Immature natural killer cell (primary cell): ENCODE measurements at regions not wholly inside any gene's neighbourhood (a gene's known extent, or its start where the extent isn't known, plus 50 kb on each side); places are given as distances from the start of the nearest gene placed in this dataset.

Source experiments
- DNase-seq, 3 donors: peaks; one replicate each; pipeline ENCODE4 v3.0.0; 2022; ENCODE audit warnings: mixed read lengths in 1 of 3
- H3K27ac Mint-ChIP-seq, 6 donors: one replicate each; pipeline ENCODE4 v1.8.0; 2020; ENCODE audit warnings: mixed read lengths in 6 of 6, mild to moderate bottlenecking in 5 of 6, inconsistent platforms in 4 of 6, moderate library complexity in 3 of 6
- H3K27me3 Mint-ChIP-seq, 3 donors: one replicate each; pipeline ENCODE4 v1.8.0; 2020 to 2021; ENCODE audit warnings: low read depth in 3 of 3, mild to moderate bottlenecking in 3 of 3, mixed read lengths in 3 of 3, moderate library complexity in 3 of 3, inconsistent platforms in 1 of 3
- H3K36me3 Mint-ChIP-seq, 3 donors: one replicate each; pipeline ENCODE4 v1.8.0; 2020; ENCODE audit warnings: mixed read lengths in 3 of 3, inconsistent platforms in 2 of 3, mild to moderate bottlenecking in 2 of 3
- H3K4me1 Mint-ChIP-seq, 2 donors: one replicate each; pipeline ENCODE4 v1.8.0; 2020; ENCODE audit warnings: inconsistent platforms in 2 of 2, mild to moderate bottlenecking in 2 of 2, mixed read lengths in 2 of 2, moderate library complexity in 1 of 2
- H3K4me3 Mint-ChIP-seq, 5 donors: one replicate each; pipeline ENCODE4 v1.8.0; 2020; ENCODE audit warnings: mild to moderate bottlenecking in 5 of 5, mixed read lengths in 5 of 5, inconsistent platforms in 3 of 5, moderate library complexity in 3 of 5
- H3K9me3 Mint-ChIP-seq, 6 donors: one replicate each; pipeline ENCODE4 v1.8.0; 2020; ENCODE audit warnings: mild to moderate bottlenecking in 6 of 6, mixed read lengths in 6 of 6, inconsistent platforms in 4 of 6, moderate library complexity in 3 of 6

DNA sequence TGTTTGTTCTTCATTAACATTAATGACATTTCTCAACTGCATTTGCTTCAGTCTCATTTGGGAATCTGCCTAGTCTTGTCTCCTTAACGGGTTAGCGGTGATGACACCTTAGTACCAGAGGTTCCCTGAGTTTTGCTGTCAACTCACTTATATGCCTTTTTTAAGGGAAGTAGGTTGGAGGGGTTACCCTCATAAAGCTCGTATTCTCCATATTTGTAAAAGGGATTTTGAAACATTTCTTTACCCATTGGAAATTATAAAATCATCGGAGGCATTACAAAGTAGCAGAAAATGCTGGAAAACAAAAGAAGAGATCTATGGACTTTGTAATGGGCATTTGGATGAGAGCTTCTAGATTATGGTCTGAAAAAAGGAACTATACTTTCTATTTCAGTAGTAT, 88.7 kb upstream of the PRDM1 start:
- peaks cover 26 to 31% of the 10 kb centered on the region in 2 donors for H3K4me1 Mint-ChIP-seq
- no peak for DNase-seq
- H3K9me3 Mint-ChIP-seq: no peaks in the 10 kb centered on the region
- H3K27ac Mint-ChIP-seq: no peak overlapping the region
- peaks cover 28 to 47% (median 43%) of the 10 kb centered on the region in 3 donors for H3K27me3 Mint-ChIP-seq
- no peaks in the 10 kb centered on the region for H3K36me3 Mint-ChIP-seq
- H3K4me3 Mint-ChIP-seq: no peak overlapping the region

DNA sequence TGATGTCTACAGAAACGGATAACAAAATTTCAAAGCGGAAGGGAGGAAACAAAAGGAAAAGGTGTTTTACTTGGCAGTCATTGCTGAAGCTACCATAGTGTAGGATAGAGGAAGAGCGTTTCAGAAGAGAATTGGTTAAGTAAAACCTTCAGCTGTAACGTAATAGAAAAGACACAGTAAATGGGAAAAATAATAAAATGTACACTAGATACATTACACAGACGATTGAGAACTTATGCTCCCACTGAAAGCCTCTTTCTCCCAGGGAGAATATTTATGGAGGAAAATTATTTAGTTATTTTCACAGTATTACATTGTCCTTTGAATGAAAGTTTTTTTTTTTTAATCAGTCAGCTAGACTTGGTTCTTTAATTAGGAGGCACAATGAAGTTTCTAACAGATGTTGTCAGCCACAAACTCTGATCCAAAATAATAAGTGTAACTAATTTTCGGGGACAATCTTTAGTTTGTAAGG, 90.7 kb upstream of the PRDM1 start:
- Mint-ChIP-seq H3K36me3 (no peaks in the 10 kb centered on the region), H3K27me3 (peaks cover 37 to 51% (median 49%) of the 10 kb centered on the region in 3 donors), H3K4me1 (peaks cover 30 to 41% of the 10 kb centered on the region in 2 donors), H3K27ac (peak overlapping the region in 2 of 6 donors; percentile 8 to 61), H3K9me3 (no peaks in the 10 kb centered on the region), H3K4me3 (peak overlapping the region; percentile 88 to 98 (median 97))
- DNase-seq: no peak

DNA sequence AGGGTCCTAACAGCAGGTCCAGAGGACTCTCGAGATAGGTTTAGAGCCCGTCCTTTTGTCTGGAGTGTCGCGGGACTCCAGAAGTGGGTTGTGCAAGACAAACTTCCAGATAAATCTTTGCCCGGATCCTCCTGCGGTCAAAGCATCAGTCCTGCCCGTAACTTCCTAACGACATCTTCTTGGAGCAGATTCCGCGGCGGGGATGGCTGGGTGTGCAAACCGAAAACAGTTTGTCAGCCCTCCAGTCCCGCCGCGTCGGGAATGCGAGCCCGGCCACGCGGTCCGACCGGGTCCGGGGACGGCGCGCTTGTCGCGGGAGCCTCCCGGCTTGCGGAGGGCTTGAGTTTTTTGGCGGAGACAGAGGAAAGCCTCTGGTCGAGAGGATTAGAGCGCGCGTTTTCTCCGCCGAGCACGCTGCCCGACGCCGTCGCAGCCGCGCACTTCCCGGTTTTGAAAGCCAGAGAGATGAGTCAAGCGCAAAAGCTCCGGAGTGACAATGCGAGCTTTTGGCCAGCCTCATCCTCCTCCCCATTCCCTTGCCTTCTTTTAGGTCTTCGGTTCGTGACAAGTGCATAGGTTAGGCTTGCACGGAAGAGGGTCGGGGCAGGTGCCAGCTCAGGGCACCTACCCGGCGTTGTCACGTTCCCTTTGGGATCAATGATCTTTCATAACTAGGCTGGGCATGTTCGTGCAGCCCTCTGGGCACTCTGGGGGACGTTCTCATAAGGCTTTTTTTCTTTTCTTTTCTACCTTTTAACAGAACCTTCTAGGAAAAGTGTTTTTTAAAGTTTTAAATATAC, 91.3 kb upstream of the PRDM1 start:
- no peaks in the 10 kb centered on the region for H3K36me3 Mint-ChIP-seq
- peak; percentile 43 to 48 (median 46) for DNase-seq
- peak overlapping the region in 4 of 6 donors; percentile 8 to 71 (median 41) for H3K27ac Mint-ChIP-seq
- H3K4me3 Mint-ChIP-seq: peak overlapping the region; percentile 88 to 98 (median 97)
- peaks cover 34 to 56% (median 47%) of the 10 kb centered on the region in 3 donors for H3K27me3 Mint-ChIP-seq
- no peaks in the 10 kb centered on the region for H3K9me3 Mint-ChIP-seq
- H3K4me1 Mint-ChIP-seq: peaks cover 30 to 41% of the 10 kb centered on the region in 2 donors

DNA sequence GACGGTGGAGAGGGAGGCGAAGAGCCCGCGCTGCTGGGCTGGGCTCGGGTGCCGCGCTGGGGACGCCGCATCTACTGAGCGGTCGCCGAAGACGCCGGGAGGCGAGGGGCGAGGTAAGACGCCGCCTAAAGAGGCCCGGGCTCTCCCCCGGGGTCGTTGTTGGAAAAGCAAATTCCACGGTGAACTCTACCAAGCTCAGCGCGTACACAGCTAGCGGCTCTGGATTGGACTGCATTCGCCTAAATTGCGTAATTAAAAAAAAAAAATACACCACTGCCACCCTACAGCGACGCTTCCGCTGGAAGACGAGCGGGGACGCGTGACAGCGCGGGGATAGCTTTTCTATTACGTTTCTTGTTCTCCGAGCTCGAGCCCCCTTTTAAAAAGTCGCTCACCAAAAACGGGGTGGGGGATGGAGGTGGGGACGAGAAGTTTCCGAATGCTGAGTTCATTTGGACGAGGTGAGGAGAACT, 92.0 kb upstream of the PRDM1 start:
- Mint-ChIP-seq H3K27me3 (peaks cover 31 to 54% (median 47%) of the 10 kb centered on the region in 3 donors), H3K4me1 (peaks cover 30 to 41% of the 10 kb centered on the region in 2 donors), H3K9me3 (no peaks in the 10 kb centered on the region), H3K36me3 (no peaks in the 10 kb centered on the region), H3K4me3 (peak overlapping the region; percentile 88 to 98 (median 97)), H3K27ac (peak overlapping the region in 3 of 6 donors; percentile 8 to 71 (median 65))
- peak in 2 of 3 donors; percentile 56 to 65 for DNase-seq

DNA sequence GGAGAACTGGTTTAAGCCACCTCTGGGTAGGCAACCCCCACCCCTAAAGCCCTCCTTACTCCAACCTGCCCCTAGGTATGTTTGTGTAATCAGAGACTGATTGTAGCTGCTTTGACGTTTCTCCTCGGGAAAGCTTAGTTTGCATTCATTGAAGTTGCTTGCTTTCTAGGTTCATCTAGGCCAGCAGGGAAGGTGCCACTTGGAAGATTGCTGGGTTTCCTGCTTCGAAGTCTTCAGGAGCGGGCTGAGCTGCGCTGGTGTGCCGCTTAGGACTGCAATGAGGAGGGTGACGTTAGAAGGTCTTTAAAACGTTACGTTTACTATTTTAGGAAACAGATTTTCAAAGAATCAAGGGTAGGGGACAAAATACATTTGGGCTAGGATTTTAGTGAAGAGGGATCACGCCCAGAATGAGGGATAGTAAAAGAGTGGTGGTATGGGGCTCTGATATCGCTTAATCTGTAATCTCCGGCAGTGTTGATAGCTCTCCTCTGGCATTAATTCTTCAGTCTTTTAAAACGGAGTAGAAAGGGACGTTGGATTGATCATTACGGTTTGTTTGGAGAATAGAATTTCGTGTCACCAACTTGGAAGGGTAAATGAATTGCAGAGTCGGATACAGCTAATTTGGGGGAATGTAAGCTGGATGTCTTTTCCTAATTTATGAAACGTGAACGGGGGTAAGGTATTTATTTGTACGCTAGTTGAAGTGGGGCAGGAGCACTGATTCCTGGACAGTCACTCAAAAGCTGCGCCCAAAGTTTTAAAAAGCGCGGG, 92.6 kb upstream of the PRDM1 start:
- peaks cover 30 to 41% of the 10 kb centered on the region in 2 donors for H3K4me1 Mint-ChIP-seq
- peak overlapping the region; percentile 88 to 98 (median 97) for H3K4me3 Mint-ChIP-seq
- H3K9me3 Mint-ChIP-seq: no peaks in the 10 kb centered on the region
- H3K27me3 Mint-ChIP-seq: peaks cover 31 to 54% (median 46%) of the 10 kb centered on the region in 3 donors
- no peaks in the 10 kb centered on the region for H3K36me3 Mint-ChIP-seq
- H3K27ac Mint-ChIP-seq: peak overlapping the region in 3 of 6 donors; percentile 8 to 65 (median 12)
- DNase-seq: no peak

DNA sequence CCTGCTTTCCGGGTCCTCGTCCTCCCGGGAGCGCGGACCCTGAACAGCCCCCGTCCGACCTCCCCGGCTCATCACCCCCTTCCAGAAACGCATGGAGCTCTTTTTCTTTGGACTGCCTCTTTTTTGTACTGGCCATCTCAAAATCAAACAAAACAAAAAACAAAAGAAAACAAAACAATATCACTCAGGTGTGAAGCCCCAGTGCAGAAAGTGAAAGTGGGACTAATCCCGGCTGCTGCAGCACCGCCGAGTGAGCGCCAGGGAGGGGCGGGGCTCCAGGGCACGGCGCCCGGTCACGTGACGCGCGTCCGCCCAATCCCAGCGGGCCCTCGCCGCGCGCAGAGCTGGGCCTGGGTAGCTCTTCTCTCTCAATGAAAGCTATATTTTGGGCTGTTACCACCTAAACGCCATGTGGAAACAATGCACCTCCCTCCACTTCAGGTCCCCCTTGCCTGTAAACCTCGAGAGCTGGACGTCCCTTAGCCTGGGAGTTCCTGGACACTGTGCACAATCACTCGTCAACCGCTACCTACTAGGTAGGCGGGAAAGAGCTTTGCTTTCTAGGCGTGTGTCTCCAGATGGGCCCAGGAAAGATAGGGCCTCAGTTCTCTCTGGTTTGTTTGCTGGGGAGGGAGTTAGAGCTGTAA, 93.7 kb upstream of the PRDM1 start:
- Mint-ChIP-seq H3K9me3 (no peaks in the 10 kb centered on the region), H3K27ac (peak overlapping the region; percentile 78 to 94 (median 87)), H3K4me1 (peaks cover 30 to 41% of the 10 kb centered on the region in 2 donors), H3K27me3 (peaks cover 31 to 55% (median 40%) of the 10 kb centered on the region in 3 donors), H3K4me3 (peak overlapping the region; percentile 88 to 98 (median 97)), H3K36me3 (no peaks in the 10 kb centered on the region)
- peak; percentile 84 to 89 (median 87) for DNase-seq

DNA sequence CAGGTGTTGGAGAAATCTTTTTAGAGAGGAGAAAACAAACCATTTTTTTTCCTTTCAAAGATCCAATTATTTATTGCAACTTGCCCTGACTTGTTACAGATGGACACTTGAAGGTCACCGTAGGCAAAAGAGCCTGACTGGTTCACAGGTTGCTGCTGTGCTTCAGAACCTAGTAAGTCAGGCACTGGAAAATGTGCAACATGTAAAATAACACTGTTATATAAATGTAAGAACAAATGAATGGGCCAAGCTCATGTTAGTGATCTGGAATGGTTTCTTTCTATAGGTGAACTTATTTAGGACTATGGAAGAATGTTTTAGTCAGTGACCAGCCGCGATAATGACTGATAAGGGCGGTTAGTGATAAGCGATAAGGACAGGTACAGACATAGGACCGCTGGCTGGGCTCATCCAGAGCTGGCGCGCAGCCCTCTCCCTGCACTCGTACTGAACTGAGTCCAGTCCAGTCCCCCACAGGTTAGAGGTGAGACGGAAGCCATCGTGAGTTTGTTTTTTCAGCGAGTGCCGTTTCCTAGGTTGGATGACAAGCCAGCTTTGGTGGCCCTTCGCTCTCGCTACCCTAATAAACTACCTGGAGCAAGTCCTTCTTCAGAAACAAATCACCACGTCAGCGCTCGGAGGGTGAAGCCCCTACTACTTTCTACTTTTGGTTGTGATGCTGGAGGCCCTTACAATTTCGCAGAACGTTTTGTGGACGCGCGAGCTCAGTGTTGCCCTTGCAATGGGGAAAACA, 94.4 kb upstream of the PRDM1 start:
- Mint-ChIP-seq H3K27ac (peak overlapping the region; percentile 78 to 94 (median 87)), H3K4me1 (peaks cover 30 to 41% of the 10 kb centered on the region in 2 donors), H3K27me3 (peaks cover 36 to 56% (median 39%) of the 10 kb centered on the region in 3 donors), H3K4me3 (peak overlapping the region; percentile 88 to 98 (median 97)), H3K9me3 (no peaks in the 10 kb centered on the region), H3K36me3 (no peaks in the 10 kb centered on the region)
- DNase-seq: peak in 1 of 3 donors; percentile 18

DNA sequence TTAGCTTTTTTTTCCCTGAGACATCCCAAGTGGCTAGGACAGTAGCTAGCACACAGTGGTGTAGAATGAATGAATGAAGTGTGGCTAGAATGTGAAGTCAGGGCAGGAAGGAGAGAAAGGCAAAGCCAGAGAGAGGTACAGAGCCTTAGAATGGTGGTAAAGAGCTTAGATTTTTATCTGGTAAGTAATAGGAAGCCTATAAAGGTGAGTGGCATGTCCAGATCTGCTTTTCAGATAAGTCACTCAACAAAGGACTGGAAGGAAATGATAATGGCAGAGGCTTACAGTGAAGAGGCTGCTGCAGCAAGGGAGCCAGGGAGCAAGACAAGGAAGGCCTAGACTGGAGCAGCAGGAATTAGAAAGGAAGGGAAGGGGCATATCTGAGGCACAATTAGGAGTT, 96.0 kb upstream of the PRDM1 start:
- Mint-ChIP-seq H3K27me3 (peaks cover 36 to 49% (median 45%) of the 10 kb centered on the region in 3 donors), H3K4me1 (peaks cover 33 to 42% of the 10 kb centered on the region in 2 donors), H3K9me3 (no peaks in the 10 kb centered on the region), H3K4me3 (peak overlapping the region in 1 of 5 donors; percentile 6), H3K36me3 (no peaks in the 10 kb centered on the region), H3K27ac (no peak overlapping the region)
- no peak for DNase-seq

DNA sequence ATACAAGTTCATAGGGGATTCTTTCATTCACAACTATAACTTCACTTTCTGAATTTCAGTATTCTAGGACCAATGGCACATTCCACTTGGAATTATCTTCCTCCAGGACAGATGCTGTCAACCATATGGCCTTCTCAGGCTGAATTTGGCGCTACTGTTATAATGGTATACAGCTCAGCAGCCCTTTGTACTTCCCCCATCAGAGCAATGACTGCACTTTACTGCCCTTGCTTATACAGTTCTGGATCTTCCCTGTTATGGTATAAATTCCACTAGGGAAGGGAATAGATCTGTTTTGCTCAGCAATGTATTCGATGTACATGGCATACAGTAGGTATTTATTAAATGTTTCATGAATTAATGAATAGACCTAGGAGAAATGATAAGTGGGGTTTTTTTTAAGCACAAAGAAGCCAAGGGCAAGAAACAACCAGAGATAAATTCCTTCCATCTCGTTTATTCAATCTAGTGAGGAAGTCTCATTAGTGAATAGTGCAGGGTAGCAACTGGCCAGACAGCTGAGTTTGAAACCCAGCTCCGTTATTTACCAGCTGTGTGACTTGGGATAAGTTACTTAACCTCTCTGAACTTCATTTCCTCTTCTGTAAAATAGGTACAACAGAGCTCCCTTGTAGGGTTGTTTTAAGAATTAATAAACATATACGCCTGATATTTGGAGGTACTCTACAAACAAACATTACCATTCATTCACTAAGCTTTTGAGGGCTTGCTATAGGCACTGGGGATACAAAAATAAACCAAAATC, 97.1 kb upstream of the PRDM1 start:
- Mint-ChIP-seq H3K4me3 (no peak overlapping the region), H3K4me1 (peaks cover 24 to 31% of the 10 kb centered on the region in 2 donors), H3K9me3 (no peaks in the 10 kb centered on the region), H3K27me3 (peaks cover 27 to 47% (median 46%) of the 10 kb centered on the region in 3 donors), H3K27ac (no peak overlapping the region), H3K36me3 (no peaks in the 10 kb centered on the region)
- no peak for DNase-seq

DNA sequence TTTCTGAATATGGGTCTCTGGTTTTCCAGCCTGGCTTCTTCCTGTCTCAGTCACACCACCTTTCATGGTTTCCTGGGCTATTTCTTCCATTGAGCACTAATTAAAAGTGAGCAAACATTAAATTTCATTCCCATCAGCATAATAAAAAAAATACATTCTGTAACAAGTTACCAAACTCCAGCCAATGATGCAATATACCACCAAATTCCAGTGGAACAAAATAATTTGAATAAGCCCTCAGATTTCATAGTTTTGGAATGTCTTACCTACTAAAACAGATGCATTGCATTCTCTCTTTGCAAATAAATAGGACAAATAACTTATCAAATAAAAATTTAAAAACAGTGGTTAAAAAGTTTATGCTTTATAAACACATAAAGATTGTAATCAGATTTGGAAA, 97.8 kb upstream of the PRDM1 start:
- no peak for DNase-seq
- Mint-ChIP-seq H3K4me3 (no peak overlapping the region), H3K4me1 (peaks cover 17 to 24% of the 10 kb centered on the region in 2 donors), H3K9me3 (no peaks in the 10 kb centered on the region), H3K27ac (no peak overlapping the region), H3K36me3 (no peaks in the 10 kb centered on the region), H3K27me3 (peaks cover 21 to 44% (median 42%) of the 10 kb centered on the region in 3 donors)

DNA sequence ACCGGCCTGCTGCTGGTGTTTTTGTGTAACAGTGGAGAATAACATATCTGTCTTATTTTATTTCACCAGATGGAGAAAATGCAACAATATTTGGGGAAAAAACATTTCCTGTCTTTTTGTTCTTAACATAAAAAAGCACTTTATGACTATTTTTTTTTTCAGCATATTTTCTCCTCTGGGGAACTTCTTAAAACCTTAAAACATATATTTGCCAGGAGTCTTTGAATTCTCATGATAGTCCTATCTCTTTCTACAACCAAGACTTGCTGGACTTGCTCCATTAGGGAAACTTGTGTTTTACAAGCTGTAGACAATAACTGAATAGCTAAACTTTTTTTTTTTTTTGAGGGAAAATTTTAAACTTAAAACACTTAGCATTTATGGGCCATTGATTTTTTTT, 98.6 kb upstream of the PRDM1 start:
- H3K4me3 Mint-ChIP-seq: no peak overlapping the region
- H3K36me3 Mint-ChIP-seq: no peaks in the 10 kb centered on the region
- DNase-seq: no peak
- no peak overlapping the region for H3K27ac Mint-ChIP-seq
- no peaks in the 10 kb centered on the region for H3K9me3 Mint-ChIP-seq
- peaks cover 9 to 16% of the 10 kb centered on the region in 2 donors for H3K4me1 Mint-ChIP-seq
- H3K27me3 Mint-ChIP-seq: peaks cover 18 to 38% (median 36%) of the 10 kb centered on the region in 3 donors

DNA sequence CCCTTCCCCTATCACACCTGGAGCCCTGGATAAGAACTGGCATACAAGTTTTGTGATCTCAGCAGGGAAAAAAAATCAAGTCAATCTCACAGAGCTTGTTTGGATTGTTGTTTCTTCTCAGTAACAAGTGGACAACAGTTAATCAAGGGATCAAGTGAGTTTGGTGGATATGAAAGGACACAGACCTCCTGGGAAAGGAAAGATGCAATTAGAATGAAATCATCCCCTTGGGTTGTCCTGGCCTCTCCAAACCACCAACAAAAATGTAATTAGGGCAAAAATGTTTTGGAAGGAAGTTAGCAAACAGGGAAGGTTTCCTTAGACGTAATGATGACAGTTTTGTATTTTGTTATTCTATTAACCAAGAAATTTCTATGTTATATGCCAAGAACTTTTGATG, 99.1 kb upstream of the PRDM1 start:
- Mint-ChIP-seq H3K4me3 (no peak overlapping the region), H3K36me3 (no peaks in the 10 kb centered on the region), H3K9me3 (no peaks in the 10 kb centered on the region), H3K27ac (no peak overlapping the region), H3K27me3 (peaks cover 18 to 35% (median 32%) of the 10 kb centered on the region in 3 donors), H3K4me1 (peaks cover 9 to 12% of the 10 kb centered on the region in 2 donors)
- DNase-seq: no peak
